22Rv1 (cell line): ENCODE measurements at regions not wholly inside any gene's neighbourhood (a gene's known extent, or its start where the extent isn't known, plus 50 kb on each side); places are given as distances from the start of the nearest gene placed in this dataset.

Experiments
- CTCF ChIP-seq: fragments of 450-650 bp; IDR thresholded peaks from 2 replicates; pipeline ENCODE4 v1.5.1; 2017; ENCODE audit warnings: mild to moderate bottlenecking
- ZFX ChIP-seq: fragments of 450-650 bp; IDR thresholded peaks from 2 replicates; pipeline ENCODE4 v1.6.1; 2017; ENCODE audit warnings: antibody characterized with exemption, borderline replicate concordance

- TF ChIP-seq CTCF = no peak
- TF ChIP-seq ZFX = no peak
Observed at GRCh38 chr15:31155151-31155550, 53.6 kb upstream of the TRPM1 start.
